ENCODE measurements at regions not wholly inside any gene's neighbourhood (a gene's known extent, or its start where the extent isn't known, plus 50 kb on each side); places are given as distances from the start of the nearest gene placed in this dataset.

DNA sequence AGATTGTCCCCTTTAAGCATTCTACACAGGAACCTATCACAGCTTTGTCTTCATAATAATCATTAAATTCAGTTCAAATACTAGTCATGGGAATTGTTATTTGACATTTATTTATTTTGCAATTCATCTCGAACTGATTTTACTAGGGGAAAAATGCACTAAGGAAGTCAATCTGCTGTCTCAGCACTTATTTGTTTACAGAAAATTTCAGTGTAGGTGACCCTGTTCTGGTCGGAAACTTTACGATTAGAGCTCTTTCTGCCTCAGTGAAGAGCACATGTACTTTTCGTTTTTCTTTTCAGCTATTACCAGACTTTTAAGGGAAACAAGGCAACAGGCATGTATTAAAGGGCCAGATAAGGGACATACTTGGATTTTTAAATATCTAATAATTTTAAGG lies 1405.7 kb upstream of the ZEB2 start:
- intact Hi-C loops (cut with micrococcal nuclease) = no loop called here
- Histone ChIP-seq H2AFZ (ENCODE audit: low read depth, low read length, poor library complexity, severe bottlenecking) (no peak overlapping the region), H3K4me3 (replicated peaks in 1 of 2; ENCODE audit: low read depth in 1 of 2, low read length in 2 of 2) (no peak overlapping the region), H3K4me1 (ENCODE audit: control insufficient read depth in 1 of 2, insufficient read depth in 2 of 2, low read length in 2 of 2) (no peaks in the 10 kb centered on the region), H3K9me3 (ENCODE audit: control insufficient read depth in 1 of 2, insufficient read depth in 1 of 2, low read depth in 1 of 2, low read length in 2 of 2) (no peaks in the 10 kb centered on the region), H3K27me3 (ENCODE audit: insufficient read depth, low read length) (no peaks in the 10 kb centered on the region), H4K20me1 (ENCODE audit: insufficient read depth) (no peaks in the 10 kb centered on the region), H3K4me2 (ENCODE audit: low read length) (no peak overlapping the region), H3K27ac (ENCODE audit: low read depth, low read length) (no peak overlapping the region), H3K79me2 (ENCODE audit: insufficient read depth, low read length) (no peaks in the 10 kb centered on the region), H3K9me2 (ENCODE audit: insufficient read depth) (no peaks in the 10 kb centered on the region), H3K9ac (ENCODE audit: low read length) (no peak overlapping the region), H3K36me3 (ENCODE audit: control insufficient read depth in 1 of 2, insufficient read depth in 2 of 2, low read length in 2 of 2) (no peaks in the 10 kb centered on the region)
- ChIA-PET RAD21 (ENCODE audit: low non-redundant PET in 1 of 2, low total read pairs in 2 of 2, uncharacterized antibody in 2 of 2, unreplicated experiment in 2 of 2) (no interaction called here), CTCF (no interaction called here), POLR2A (no interaction called here)
- ATAC-seq (no peak), DNase-seq (ENCODE audit: low read depth, low spot score) (no peak)
- BruUV-seq (replicated peaks) = no TSS peak
- TF ChIP-seq TCF7L2 (IDR thresholded peaks at IDR 0.05; ENCODE audit: borderline replicate concordance, extremely low read depth, insufficient read depth, insufficient read length) = no peak
- TF ChIP-seq POLR2A (IDR thresholded peaks at IDR 0.05; ENCODE audit: borderline replicate concordance, extremely low read depth, insufficient read depth, insufficient read length) = no peak
- TF ChIP-seq JUND (IDR thresholded peaks at IDR 0.05) = no peak
- TF ChIP-seq ATF3 (IDR thresholded peaks at IDR 0.05) = no peak
- TF ChIP-seq EGR1 (IDR thresholded peaks at IDR 0.05; ENCODE audit: low read depth) = no peak
- no peak for TF ChIP-seq POLR2AphosphoS5 (IDR thresholded peaks at IDR 0.05; ENCODE audit: low read depth, low read length)
- TF ChIP-seq, protein P1, sequence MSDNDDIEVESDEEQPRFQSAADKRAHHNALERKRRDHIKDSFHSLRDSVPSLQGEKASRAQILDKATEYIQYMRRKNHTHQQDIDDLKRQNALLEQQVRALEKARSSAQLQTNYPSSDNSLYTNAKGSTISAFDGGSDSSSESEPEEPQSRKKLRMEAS (IDR thresholded peaks at IDR 0.05) = no peak
- no peak for TF ChIP-seq CEBPB (IDR thresholded peaks at IDR 0.05; ENCODE audit: low read depth)
- no peak for TF ChIP-seq ZBTB33 (IDR thresholded peaks at IDR 0.05; ENCODE audit: extremely low read depth, insufficient replicate concordance, low read length)
- TF ChIP-seq YY1 (IDR thresholded peaks at IDR 0.05; ENCODE audit: extremely low read depth, insufficient replicate concordance, low read depth, low read length) = no peak
- TF ChIP-seq ELF1 (IDR thresholded peaks at IDR 0.05; ENCODE audit: borderline replicate concordance, low read depth) = no peak
- TF ChIP-seq SRF (IDR thresholded peaks at IDR 0.05; ENCODE audit: low read depth) = no peak
- TF ChIP-seq FOSL1 (IDR thresholded peaks at IDR 0.05; ENCODE audit: low read depth) = no peak
- TF ChIP-seq EZH2 (IDR thresholded peaks at IDR 0.05) = no peak
- no peak for TF ChIP-seq CTCF (IDR thresholded peaks at IDR 0.05 in 2 of 3, conservative IDR thresholded peaks at IDR 0.05 in 1 of 3; ENCODE audit: borderline replicate concordance in 1 of 3, insufficient read depth in 1 of 3, low read depth in 2 of 3, low read length in 2 of 3)
- no peak for TF ChIP-seq CBX3 (IDR thresholded peaks at IDR 0.05; ENCODE audit: low read depth)
- TF ChIP-seq ZNF274 (IDR thresholded peaks at IDR 0.05; ENCODE audit: low read depth, low read length) = no peak
- no peak for TF ChIP-seq REST (IDR thresholded peaks at IDR 0.05; ENCODE audit: low read depth)
- no peak for TF ChIP-seq RAD21 (IDR thresholded peaks at IDR 0.05; ENCODE audit: low read depth)
- TF ChIP-seq EZH2phosphoT487 (IDR thresholded peaks at IDR 0.05; ENCODE audit: borderline replicate concordance) = no peak
